ENCODE measurements at regions not wholly inside any gene's neighbourhood (a gene's known extent, or its start where the extent isn't known, plus 50 kb on each side); places are given as distances from the start of the nearest gene placed in this dataset.

DNA sequence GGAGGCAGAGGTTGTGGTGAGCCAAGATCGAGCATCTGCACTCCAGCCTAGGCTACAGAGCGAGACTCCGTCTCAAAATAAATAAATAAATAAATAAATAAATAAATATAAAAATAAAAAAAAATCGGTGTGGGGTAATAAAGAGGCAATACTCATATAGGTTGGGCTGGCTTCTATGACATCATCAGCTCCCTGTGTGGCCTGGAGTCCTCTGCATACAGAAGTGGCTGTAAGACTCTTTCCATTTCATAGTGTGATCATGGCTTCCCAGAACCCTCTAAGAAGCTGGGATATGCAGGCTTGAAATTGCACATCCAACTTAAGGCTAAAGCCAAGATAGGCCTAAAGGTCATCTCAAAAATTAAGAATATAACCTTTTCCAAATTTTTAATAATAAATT lies 101.6 kb downstream of the ZIC4 start:
- no TSS peak for BruUV-seq (replicated peaks)
- no peak overlapping the region for H3K27ac ChIP-seq (ENCODE audit: low read depth, low read length)
- H3K4me2 ChIP-seq (ENCODE audit: low read length): no peak overlapping the region
- ATAC-seq: no peak
- H3K9ac ChIP-seq (ENCODE audit: low read length): no peak overlapping the region
- RAD21 ChIA-PET (ENCODE audit: low non-redundant PET in 1 of 2, low total read pairs in 2 of 2, uncharacterized antibody in 2 of 2, unreplicated experiment in 2 of 2): no interaction called here
- POLR2A ChIA-PET: no interaction called here
- no peaks in the 10 kb centered on the region for H3K36me3 ChIP-seq (ENCODE audit: control insufficient read depth in 1 of 2, insufficient read depth in 2 of 2, low read length in 2 of 2)
- no peaks in the 10 kb centered on the region for H3K27me3 ChIP-seq (ENCODE audit: insufficient read depth, low read length)
- no peaks in the 10 kb centered on the region for H3K79me2 ChIP-seq (ENCODE audit: insufficient read depth, low read length)
- intact Hi-C loops (cut with micrococcal nuclease): no loop called here
- no peaks in the 10 kb centered on the region for H3K9me3 ChIP-seq (ENCODE audit: control insufficient read depth in 1 of 2, insufficient read depth in 1 of 2, low read depth in 1 of 2, low read length in 2 of 2)
- H3K4me1 ChIP-seq (ENCODE audit: control insufficient read depth in 1 of 2, insufficient read depth in 2 of 2, low read length in 2 of 2): no peaks in the 10 kb centered on the region
- no peak overlapping the region for H2AFZ ChIP-seq (ENCODE audit: low read depth, low read length, poor library complexity, severe bottlenecking)
- no peaks in the 10 kb centered on the region; the same call in 1 of the 2 replicates for H3K9me2 ChIP-seq (ENCODE audit: insufficient read depth)
- no peak overlapping the region for H3K4me3 ChIP-seq (replicated peaks in 1 of 2; ENCODE audit: low read depth in 1 of 2, low read length in 2 of 2)
- no peaks in the 10 kb centered on the region for H4K20me1 ChIP-seq (ENCODE audit: insufficient read depth)
- TF ChIP-seq JUND (IDR thresholded peaks at IDR 0.05) (no peak), YY1 (IDR thresholded peaks at IDR 0.05; ENCODE audit: extremely low read depth, insufficient replicate concordance, low read depth, low read length) (no peak), POLR2AphosphoS5 (IDR thresholded peaks at IDR 0.05; ENCODE audit: low read depth, low read length) (no peak), CEBPB (IDR thresholded peaks at IDR 0.05; ENCODE audit: low read depth) (no peak), FOSL1 (IDR thresholded peaks at IDR 0.05; ENCODE audit: low read depth) (no peak), SIN3A (IDR thresholded peaks at IDR 0.05; ENCODE audit: low read depth) (no peak), CBX3 (IDR thresholded peaks at IDR 0.05; ENCODE audit: low read depth) (no peak), POLR2A (IDR thresholded peaks at IDR 0.05; ENCODE audit: borderline replicate concordance, extremely low read depth, insufficient read depth, insufficient read length) (no peak), EZH2 (IDR thresholded peaks at IDR 0.05) (no peak), ELF1 (IDR thresholded peaks at IDR 0.05; ENCODE audit: borderline replicate concordance, low read depth) (no peak), SP1 (IDR thresholded peaks at IDR 0.05; ENCODE audit: low read depth) (no peak), RAD21 (IDR thresholded peaks at IDR 0.05; ENCODE audit: low read depth) (no peak), EGR1 (IDR thresholded peaks at IDR 0.05; ENCODE audit: low read depth) (no peak), TCF7L2 (IDR thresholded peaks at IDR 0.05; ENCODE audit: borderline replicate concordance, extremely low read depth, insufficient read depth, insufficient read length) (no peak), EZH2phosphoT487 (IDR thresholded peaks at IDR 0.05; ENCODE audit: borderline replicate concordance) (no peak), ZFX (IDR thresholded peaks at IDR 0.05) (no peak)
- TF ChIP-seq, protein P1, sequence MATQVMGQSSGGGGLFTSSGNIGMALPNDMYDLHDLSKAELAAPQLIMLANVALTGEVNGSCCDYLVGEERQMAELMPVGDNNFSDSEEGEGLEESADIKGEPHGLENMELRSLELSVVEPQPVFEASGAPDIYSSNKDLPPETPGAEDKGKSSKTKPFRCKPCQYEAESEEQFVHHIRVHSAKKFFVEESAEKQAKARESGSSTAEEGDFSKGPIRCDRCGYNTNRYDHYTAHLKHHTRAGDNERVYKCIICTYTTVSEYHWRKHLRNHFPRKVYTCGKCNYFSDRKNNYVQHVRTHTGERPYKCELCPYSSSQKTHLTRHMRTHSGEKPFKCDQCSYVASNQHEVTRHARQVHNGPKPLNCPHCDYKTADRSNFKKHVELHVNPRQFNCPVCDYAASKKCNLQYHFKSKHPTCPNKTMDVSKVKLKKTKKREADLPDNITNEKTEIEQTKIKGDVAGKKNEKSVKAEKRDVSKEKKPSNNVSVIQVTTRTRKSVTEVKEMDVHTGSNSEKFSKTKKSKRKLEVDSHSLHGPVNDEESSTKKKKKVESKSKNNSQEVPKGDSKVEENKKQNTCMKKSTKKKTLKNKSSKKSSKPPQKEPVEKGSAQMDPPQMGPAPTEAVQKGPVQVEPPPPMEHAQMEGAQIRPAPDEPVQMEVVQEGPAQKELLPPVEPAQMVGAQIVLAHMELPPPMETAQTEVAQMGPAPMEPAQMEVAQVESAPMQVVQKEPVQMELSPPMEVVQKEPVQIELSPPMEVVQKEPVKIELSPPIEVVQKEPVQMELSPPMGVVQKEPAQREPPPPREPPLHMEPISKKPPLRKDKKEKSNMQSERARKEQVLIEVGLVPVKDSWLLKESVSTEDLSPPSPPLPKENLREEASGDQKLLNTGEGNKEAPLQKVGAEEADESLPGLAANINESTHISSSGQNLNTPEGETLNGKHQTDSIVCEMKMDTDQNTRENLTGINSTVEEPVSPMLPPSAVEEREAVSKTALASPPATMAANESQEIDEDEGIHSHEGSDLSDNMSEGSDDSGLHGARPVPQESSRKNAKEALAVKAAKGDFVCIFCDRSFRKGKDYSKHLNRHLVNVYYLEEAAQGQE (IDR thresholded peaks at IDR 0.05; ENCODE audit: low read depth): no peak
- TF ChIP-seq, protein P2, sequence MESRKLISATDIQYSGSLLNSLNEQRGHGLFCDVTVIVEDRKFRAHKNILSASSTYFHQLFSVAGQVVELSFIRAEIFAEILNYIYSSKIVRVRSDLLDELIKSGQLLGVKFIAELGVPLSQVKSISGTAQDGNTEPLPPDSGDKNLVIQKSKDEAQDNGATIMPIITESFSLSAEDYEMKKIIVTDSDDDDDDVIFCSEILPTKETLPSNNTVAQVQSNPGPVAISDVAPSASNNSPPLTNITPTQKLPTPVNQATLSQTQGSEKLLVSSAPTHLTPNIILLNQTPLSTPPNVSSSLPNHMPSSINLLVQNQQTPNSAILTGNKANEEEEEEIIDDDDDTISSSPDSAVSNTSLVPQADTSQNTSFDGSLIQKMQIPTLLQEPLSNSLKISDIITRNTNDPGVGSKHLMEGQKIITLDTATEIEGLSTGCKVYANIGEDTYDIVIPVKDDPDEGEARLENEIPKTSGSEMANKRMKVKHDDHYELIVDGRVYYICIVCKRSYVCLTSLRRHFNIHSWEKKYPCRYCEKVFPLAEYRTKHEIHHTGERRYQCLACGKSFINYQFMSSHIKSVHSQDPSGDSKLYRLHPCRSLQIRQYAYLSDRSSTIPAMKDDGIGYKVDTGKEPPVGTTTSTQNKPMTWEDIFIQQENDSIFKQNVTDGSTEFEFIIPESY (IDR thresholded peaks at IDR 0.05; ENCODE audit: extremely low read depth, insufficient replicate concordance, low read length): no peak
- TF ChIP-seq, protein P3, sequence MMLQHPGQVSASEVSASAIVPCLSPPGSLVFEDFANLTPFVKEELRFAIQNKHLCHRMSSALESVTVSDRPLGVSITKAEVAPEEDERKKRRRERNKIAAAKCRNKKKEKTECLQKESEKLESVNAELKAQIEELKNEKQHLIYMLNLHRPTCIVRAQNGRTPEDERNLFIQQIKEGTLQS (IDR thresholded peaks at IDR 0.05): no peak
- TF ChIP-seq, protein P4, sequence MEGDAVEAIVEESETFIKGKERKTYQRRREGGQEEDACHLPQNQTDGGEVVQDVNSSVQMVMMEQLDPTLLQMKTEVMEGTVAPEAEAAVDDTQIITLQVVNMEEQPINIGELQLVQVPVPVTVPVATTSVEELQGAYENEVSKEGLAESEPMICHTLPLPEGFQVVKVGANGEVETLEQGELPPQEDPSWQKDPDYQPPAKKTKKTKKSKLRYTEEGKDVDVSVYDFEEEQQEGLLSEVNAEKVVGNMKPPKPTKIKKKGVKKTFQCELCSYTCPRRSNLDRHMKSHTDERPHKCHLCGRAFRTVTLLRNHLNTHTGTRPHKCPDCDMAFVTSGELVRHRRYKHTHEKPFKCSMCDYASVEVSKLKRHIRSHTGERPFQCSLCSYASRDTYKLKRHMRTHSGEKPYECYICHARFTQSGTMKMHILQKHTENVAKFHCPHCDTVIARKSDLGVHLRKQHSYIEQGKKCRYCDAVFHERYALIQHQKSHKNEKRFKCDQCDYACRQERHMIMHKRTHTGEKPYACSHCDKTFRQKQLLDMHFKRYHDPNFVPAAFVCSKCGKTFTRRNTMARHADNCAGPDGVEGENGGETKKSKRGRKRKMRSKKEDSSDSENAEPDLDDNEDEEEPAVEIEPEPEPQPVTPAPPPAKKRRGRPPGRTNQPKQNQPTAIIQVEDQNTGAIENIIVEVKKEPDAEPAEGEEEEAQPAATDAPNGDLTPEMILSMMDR (IDR thresholded peaks at IDR 0.05 in 2 of 3, conservative IDR thresholded peaks at IDR 0.05 in 1 of 3; ENCODE audit: borderline replicate concordance in 1 of 3, insufficient read depth in 1 of 3, low read depth in 2 of 3, low read length in 2 of 3): no peak
- DNase-seq (ENCODE audit: low read depth, low spot score): no peak
- CTCF ChIA-PET: no interaction called here
